ENCODE measurements at regions not wholly inside any gene's neighbourhood (a gene's known extent, or its start where the extent isn't known, plus 50 kb on each side); places are given as distances from the start of the nearest gene placed in this dataset.

- no peak for TF ChIP-seq EZH2 (IDR thresholded peaks at IDR 0.05; ENCODE audit: borderline replicate concordance, low read depth, low read length, severe bottlenecking)
- no peak for TF ChIP-seq CTCF (IDR thresholded peaks at IDR 0.05; ENCODE audit: extremely low read depth in 1 of 2, insufficient read depth in 1 of 2, low read depth in 1 of 2, low read length in 2 of 2)
- no peak for TF ChIP-seq GATA2 (IDR thresholded peaks at IDR 0.05; ENCODE audit: insufficient read depth, insufficient read length, low read depth, low read length)
- TF ChIP-seq POLR2A (IDR thresholded peaks at IDR 0.05; ENCODE audit: low read depth, low read length), result no peak
- TF ChIP-seq POLR2AphosphoS5 (IDR thresholded peaks at IDR 0.05; ENCODE audit: insufficient read depth, low read depth, low read length), result no peak
- TF ChIP-seq MYC (IDR thresholded peaks at IDR 0.05; ENCODE audit: low read depth, low read length), result no peak
- TF ChIP-seq FOS (IDR thresholded peaks at IDR 0.05; ENCODE audit: borderline replicate concordance, insufficient read depth, low read length), result no peak
- TF ChIP-seq JUN (IDR thresholded peaks at IDR 0.05; ENCODE audit: borderline replicate concordance, insufficient read depth, insufficient read length, low read depth), result no peak
- no peak for TF ChIP-seq MAX (IDR thresholded peaks at IDR 0.05; ENCODE audit: insufficient read depth, insufficient read length)
Observed at GRCh38 chr13:76378767-76379166, 507.4 kb downstream of the KCTD12 start.

All from endothelial cell of umbilical vein (primary cell).